GM12878 (cell line): ENCODE measurements at regions not wholly inside any gene's neighbourhood (a gene's known extent, or its start where the extent isn't known, plus 50 kb on each side); places are given as distances from the start of the nearest gene placed in this dataset.

Source experiments
- ATAC-seq: fragments of 200-7000 bp; cut with Tn5 transposase; 3 replicates; pipeline ENCODE4 v1.9.1; 2020; ENCODE audit warnings: mild to moderate bottlenecking, moderate library complexity
- BruUV-seq: library from RNA; stranded (reverse); fragments of 400-500 nt; replicated peaks from 2 replicates; lab custom pipeline; 2021; lab: Mats Ljungman, UMichigan
- CTCF ChIA-PET: fragments of 300-600 bp; sonication (Branson Sonifier 250); formaldehyde crosslinking; extraction: SDS; loops from one replicate; lab custom pipeline; 2021; ENCODE audit warnings: inconsistent platforms; lab: Yijun Ruan, JAX
- POLR2A ChIA-PET: fragments of 350-600 bp; formaldehyde crosslinking; extraction: SDS; loops from one replicate; lab custom pipeline; 2021; ENCODE audit warnings: inconsistent platforms; lab: Charles Lee
- RAD21 ChIA-PET: fragments of 300-600 bp; sonication (Branson Sonifier 250); formaldehyde crosslinking; loops from one replicate; lab custom pipeline; 2023; ENCODE audit warnings: antibody characterized with exemption; ENCODE audit not compliant: unreplicated experiment; lab: Charles Lee
- SMC1A ChIA-PET: fragments of 300-600 bp; sonication (Branson Sonifier 250); formaldehyde crosslinking; loops from one replicate; lab custom pipeline; 2023; ENCODE audit not compliant: unreplicated experiment, uncharacterized antibody; lab: Charles Lee
- DNase-seq: peaks from one replicate; pipeline ENCODE4 v3.0.0-alpha.2; 2011; ENCODE audit warnings: low read depth, low spot score
- FAIRE-seq: peaks from 3 replicates; lab custom pipeline; 2011; peaks lifted over from hg19 to GRCh38; lab: Jason Lieb, UNC
- H2AFZ ChIP-seq: 2 replicates; pipeline ENCODE4 v1.6.0; 2011; ENCODE audit warnings: low read depth, low read length, control low read depth; ENCODE audit not compliant: control insufficient read depth
- H3K27ac ChIP-seq: 2 replicates; pipeline ENCODE4 v1.5.1; 2011; ENCODE audit warnings: control low read depth; ENCODE audit not compliant: control insufficient read depth, insufficient read depth
- H3K27me3 ChIP-seq, 2 experiments: replicated peaks in 1 of 2; 2 replicates each; pipeline versions ENCODE4 v1.6.0 to v1.6.1; 2011; ENCODE audit warnings: low read length in 1 of 2; ENCODE audit not compliant: control insufficient read depth in 2 of 2, insufficient read depth in 2 of 2
- H3K36me3 ChIP-seq, 2 experiments: 2 replicates each; pipeline ENCODE4 v1.5.1; 2011; ENCODE audit warnings: low read length in 1 of 2; ENCODE audit not compliant: control insufficient read depth in 2 of 2, insufficient read depth in 2 of 2
- H3K4me1 ChIP-seq: 2 replicates; pipeline ENCODE4 v1.6.1; 2011; ENCODE audit warnings: mild to moderate bottlenecking, low read length, moderate library complexity, mixed read lengths; ENCODE audit not compliant: control insufficient read depth, insufficient read depth
- H3K4me2 ChIP-seq: 2 replicates; pipeline ENCODE4 v1.6.0; 2011; ENCODE audit warnings: control low read depth; ENCODE audit not compliant: control insufficient read depth, insufficient read depth
- H3K4me3 ChIP-seq: fragments of 200-600 bp; sonication (generic); 2 replicates; pipeline ENCODE4 v1.5.1; 2016
- H3K79me2 ChIP-seq: 2 replicates; pipeline ENCODE4 v1.6.0; 2011; ENCODE audit warnings: low read length; ENCODE audit not compliant: control insufficient read depth, insufficient read depth
- H3K9ac ChIP-seq: 2 replicates; pipeline ENCODE4 v1.8.0; 2011; ENCODE audit warnings: low read length, control low read depth, mixed read lengths; ENCODE audit not compliant: control insufficient read depth, insufficient read depth
- H3K9me3 ChIP-seq: replicated peaks from 3 replicates; pipeline ENCODE4 v1.5.1; 2011; ENCODE audit warnings: mild to moderate bottlenecking, low read length; ENCODE audit not compliant: control insufficient read depth, insufficient read depth
- H4K20me1 ChIP-seq: 2 replicates; pipeline ENCODE4 v1.6.0; 2011; ENCODE audit not compliant: control insufficient read depth, insufficient read depth
- ATF2 ChIP-seq: IDR thresholded peaks from 2 replicates; pipeline ENCODE4 v1.6.1; 2012; ENCODE audit warnings: low read length, inconsistent platforms
- CUX1 ChIP-seq: IDR thresholded peaks from 2 replicates; pipeline ENCODE4 v1.6.1; 2012; ENCODE audit warnings: improper control_type of control experiment, low read depth, low read length; ENCODE audit not compliant: insufficient replicate concordance
- ESRRA ChIP-seq: IDR thresholded peaks from 2 replicates; pipeline ENCODE4 v1.6.1; 2012; ENCODE audit warnings: mild to moderate bottlenecking, low read length, improper control_type of control experiment
- FOS ChIP-seq: IDR thresholded peaks from 3 replicates; pipeline ENCODE4 v1.6.1; 2011; ENCODE audit warnings: borderline replicate concordance; ENCODE audit not compliant: insufficient read length; ENCODE audit errors: extremely low read depth
- GATAD2B ChIP-seq: fragments of 450-650 bp; conservative IDR thresholded peaks from 2 replicates; pipeline ENCODE4 v1.6.1; 2017; ENCODE audit warnings: low read depth, mild to moderate bottlenecking, moderate library complexity
- IKZF1 ChIP-seq: fragments of 450-650 bp; conservative IDR thresholded peaks from 2 replicates; pipeline ENCODE4 v1.6.1; 2017; ENCODE audit warnings: antibody characterized with exemption, mild to moderate bottlenecking
- KAT2A ChIP-seq: conservative IDR thresholded peaks from 2 replicates; pipeline ENCODE4 v1.6.1; 2011; ENCODE audit warnings: low read depth, low read length; ENCODE audit not compliant: control insufficient read depth
- MEF2B ChIP-seq: fragments of 450-650 bp; IDR thresholded peaks from 2 replicates; pipeline ENCODE4 v1.6.1; 2018; ENCODE audit warnings: mild to moderate bottlenecking, moderate library complexity; ENCODE audit not compliant: partially characterized antibody, poor library complexity, severe bottlenecking
- NR2C2 ChIP-seq: IDR thresholded peaks from 2 replicates; pipeline ENCODE4 v1.6.1; 2011; ENCODE audit warnings: borderline replicate concordance, low read depth; ENCODE audit not compliant: control insufficient read depth, insufficient read length
- PRDM15 ChIP-seq: fragments of 450-650 bp; formaldehyde crosslinking; IDR thresholded peaks from 2 replicates; pipeline ENCODE4 v1.4.0; 2020; ENCODE audit warnings: mild to moderate bottlenecking, moderate library complexity
- RFX5 ChIP-seq: IDR thresholded peaks from 2 replicates; pipeline ENCODE4 v1.6.1; 2011; ENCODE audit warnings: low read depth, low read length, improper control_type of control experiment
- ZNF207 ChIP-seq: fragments of 450-650 bp; IDR thresholded peaks from 2 replicates; pipeline ENCODE4 v1.6.1; 2014; ENCODE audit warnings: antibody characterized with exemption, mild to moderate bottlenecking, borderline replicate concordance
- ZNF274 ChIP-seq: IDR thresholded peaks from one replicate; pipeline ENCODE4 v1.8.0; 2011; ENCODE audit not compliant: insufficient read length, insufficient read depth
- ZZZ3 ChIP-seq: IDR thresholded peaks from 2 replicates; pipeline ENCODE4 v1.6.1; 2011; ENCODE audit warnings: low read depth; ENCODE audit not compliant: control insufficient read depth, insufficient read length
- WGBS: methylation state at CpG from one replicate; pipeline ENCODE4 v1.1.6; 2016; ENCODE audit warnings: low lambda C conversion rate; ENCODE audit not compliant: insufficient replicate concordance, insufficient coverage; ENCODE audit errors: missing lambda C conversion rate; 5-methylcytosine and 5-hydroxymethylcytosine counted together
- in situ Hi-C: fragments of 300-500 bp; cut with MboI; formaldehyde crosslinking; loops from 9 replicates; pipeline ENCODE4 v1.14.3; 2018; ENCODE audit warnings: mixed read lengths
- intact Hi-C: fragments of 100-400 bp; cut with micrococcal nuclease; formaldehyde crosslinking; loops from one replicate; pipeline ENCODE4 v1.14.2; 2022; ENCODE audit not compliant: unreplicated experiment

GRCh38 chr18:10119528-10119927 lies 205.7 kb downstream of the VAPA start:
- SMC1A ChIA-PET = no interaction called here
- Histone ChIP-seq H4K20me1 (no peaks in the 10 kb centered on the region), H3K9ac (no peak overlapping the region), H3K4me3 (no peak overlapping the region), H3K4me1 (no peaks in the 10 kb centered on the region), H3K36me3 (no peaks in the 10 kb centered on the region), H2AFZ (no peak overlapping the region), H3K79me2 (no peaks in the 10 kb centered on the region), H3K27me3 (no peaks in the 10 kb centered on the region), H3K4me2 (no peak overlapping the region), H3K9me3 (no peaks in the 10 kb centered on the region), H3K27ac (no peak overlapping the region)
- CTCF ChIA-PET = no interaction called here
- BruUV-seq = no TSS peak
- 88% methylated on average over 1 of the region's 1 CpG for WGBS
- in situ Hi-C loops (no loop called here), intact Hi-C loops (no loop called here)
- RAD21 ChIA-PET = no interaction called here
- POLR2A ChIA-PET = no interaction called here
- DNase-seq = no peak
- FAIRE-seq = no peak
- no peak for ATAC-seq
- TF ChIP-seq ATF2 = no peak
- no peak for TF ChIP-seq GATAD2B
- TF ChIP-seq KAT2A = no peak
- no peak for TF ChIP-seq RFX5
- TF ChIP-seq ZNF274 = no peak
- no peak for TF ChIP-seq CUX1
- no peak for TF ChIP-seq ESRRA
- TF ChIP-seq PRDM15 (CRISPR knock-in tag) = no peak
- no peak for TF ChIP-seq ZZZ3
- TF ChIP-seq MEF2B = no peak
- TF ChIP-seq NR2C2 = no peak
- TF ChIP-seq ZNF207 = no peak
- TF ChIP-seq FOS = no peak
- TF ChIP-seq IKZF1 = no peak
